Gastrocnemius medialis (tissue), 4 donors: ENCODE measurements at regions not wholly inside any gene's neighbourhood (a gene's known extent, or its start where the extent isn't known, plus 50 kb on each side); places are given as distances from the start of the nearest gene placed in this dataset.

Experiments used
- ATAC-seq, 2 donors: fragments of 150-250 bp; one replicate each; pipeline ENCODE4 v1.9.1; 2016
- DNase-seq, 2 donors: peaks; one replicate each; pipeline ENCODE4 v3.0.0-alpha.2; 2019
- H3K27ac ChIP-seq, 4 donors: fragments of 200-600 bp; sonication (generic); 1 replicate in 1 of 4; 2 replicates in 3 of 4; pipeline ENCODE4 v1.5.1; 2016 to 2018; ENCODE audit warnings: mild to moderate bottlenecking in 2 of 4, moderate library complexity in 1 of 4
- H3K27me3 ChIP-seq, 3 donors: fragments of 200-600 bp; sonication (generic) in 2 of 3; 1 replicate in 1 of 3; 2 replicates in 2 of 3; pipeline versions ENCODE4 v1.5.1 to v1.6.0; 2016 to 2019; ENCODE audit warnings: mild to moderate bottlenecking in 1 of 3, moderate library complexity in 1 of 3
- H3K36me3 ChIP-seq, 2 donors: fragments of 200-600 bp; sonication (generic) in 1 of 2; one replicate each; pipeline ENCODE4 v1.5.1; 2017 to 2018
- H3K4me1 ChIP-seq, 2 donors: fragments of 200-600 bp; sonication (generic) in 1 of 2; one replicate each; pipeline ENCODE4 v1.5.1; 2016 to 2017; ENCODE audit warnings: mild to moderate bottlenecking in 2 of 2
- H3K4me3 ChIP-seq, 4 donors: fragments of 200-600 bp; sonication (generic) in 3 of 4; 1 replicate in 1 of 4; 2 replicates in 3 of 4; pipeline ENCODE4 v1.5.1; 2016 to 2019; ENCODE audit warnings: mild to moderate bottlenecking in 2 of 4
- H3K9me3 ChIP-seq, 3 donors: fragments of 200-600 bp; sonication (generic) in 2 of 3; 1 replicate in 1 of 3; 2 replicates in 2 of 3; pipeline ENCODE4 v1.5.1; 2016 to 2019
- POLR2A ChIP-seq, 2 donors: fragments of 450-650 bp; IDR thresholded peaks; one replicate each; pipeline ENCODE4 v1.6.1; 2017; ENCODE audit warnings: antibody characterized with exemption in 2 of 2, mild to moderate bottlenecking in 2 of 2, moderate library complexity in 2 of 2
- in situ Hi-C, 4 donors: fragments of 200-750 bp; cut with MboI; loops; one replicate each; pipeline versions ENCODE4 v1.15.0 to v1.8.0; 2017; ENCODE audit warnings: low sequenced_read_pairs in 4 of 4
- intact Hi-C: fragments of 100-400 bp; cut with DNase I; formaldehyde crosslinking; loops from one replicate; pipeline ENCODE4 v1.15.1; 2023; ENCODE audit warnings: low total_unique reads
- TF ChIP-seq, protein P1 (sequence below), 5 experiments: fragments of 450-650 bp in 3 of 5; fragments of 200-600 bp in 2 of 5; sonication (generic) in 2 of 5; IDR thresholded peaks in 4 of 5; conservative IDR thresholded peaks in 1 of 5; 1 replicate in 4 of 5; 2 replicates in 1 of 5; pipeline ENCODE4 v1.5.1; 2016 to 2019; ENCODE audit warnings: antibody characterized with exemption in 5 of 5, mild to moderate bottlenecking in 3 of 5, moderate library complexity in 3 of 5

DNA sequence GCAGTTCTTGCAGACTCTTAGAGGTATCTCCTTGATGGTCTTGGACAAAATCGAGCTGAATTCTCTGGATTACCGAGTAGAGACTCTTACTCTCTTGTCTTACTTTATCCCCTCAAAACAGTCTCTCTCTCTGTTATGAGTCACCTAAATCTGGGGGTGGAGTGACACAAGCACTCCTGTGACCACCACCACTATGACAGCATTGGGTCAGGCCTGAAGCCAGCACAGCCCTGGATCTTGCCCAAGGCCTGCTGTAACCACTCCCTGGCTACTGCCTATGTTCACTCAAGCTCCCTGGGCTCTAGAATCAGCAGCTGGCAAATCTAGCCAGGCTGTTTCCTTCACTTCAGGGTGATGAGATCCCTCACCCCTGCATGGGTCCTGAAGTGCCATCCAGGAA, 662.5 kb downstream of the LUZP2 start:
- H3K27me3 ChIP-seq: no peaks in the 10 kb centered on the region
- ATAC-seq: no peak
- no peaks in the 10 kb centered on the region for H3K9me3 ChIP-seq
- intact Hi-C loops (no loop called here), in situ Hi-C loops (no loop called here)
- no peaks in the 10 kb centered on the region for H3K4me1 ChIP-seq
- no peak overlapping the region for H3K27ac ChIP-seq
- TF ChIP-seq, protein P1, sequence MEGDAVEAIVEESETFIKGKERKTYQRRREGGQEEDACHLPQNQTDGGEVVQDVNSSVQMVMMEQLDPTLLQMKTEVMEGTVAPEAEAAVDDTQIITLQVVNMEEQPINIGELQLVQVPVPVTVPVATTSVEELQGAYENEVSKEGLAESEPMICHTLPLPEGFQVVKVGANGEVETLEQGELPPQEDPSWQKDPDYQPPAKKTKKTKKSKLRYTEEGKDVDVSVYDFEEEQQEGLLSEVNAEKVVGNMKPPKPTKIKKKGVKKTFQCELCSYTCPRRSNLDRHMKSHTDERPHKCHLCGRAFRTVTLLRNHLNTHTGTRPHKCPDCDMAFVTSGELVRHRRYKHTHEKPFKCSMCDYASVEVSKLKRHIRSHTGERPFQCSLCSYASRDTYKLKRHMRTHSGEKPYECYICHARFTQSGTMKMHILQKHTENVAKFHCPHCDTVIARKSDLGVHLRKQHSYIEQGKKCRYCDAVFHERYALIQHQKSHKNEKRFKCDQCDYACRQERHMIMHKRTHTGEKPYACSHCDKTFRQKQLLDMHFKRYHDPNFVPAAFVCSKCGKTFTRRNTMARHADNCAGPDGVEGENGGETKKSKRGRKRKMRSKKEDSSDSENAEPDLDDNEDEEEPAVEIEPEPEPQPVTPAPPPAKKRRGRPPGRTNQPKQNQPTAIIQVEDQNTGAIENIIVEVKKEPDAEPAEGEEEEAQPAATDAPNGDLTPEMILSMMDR (IDR thresholded peaks at IDR 0.05 in 4 of 5, conservative IDR thresholded peaks at IDR 0.05 in 1 of 5): no peak
- no peak for TF ChIP-seq POLR2A (IDR thresholded peaks at IDR 0.05)
- H3K36me3 ChIP-seq: no peaks in the 10 kb centered on the region
- DNase-seq: no peak
- H3K4me3 ChIP-seq: no peak overlapping the region

DNA sequence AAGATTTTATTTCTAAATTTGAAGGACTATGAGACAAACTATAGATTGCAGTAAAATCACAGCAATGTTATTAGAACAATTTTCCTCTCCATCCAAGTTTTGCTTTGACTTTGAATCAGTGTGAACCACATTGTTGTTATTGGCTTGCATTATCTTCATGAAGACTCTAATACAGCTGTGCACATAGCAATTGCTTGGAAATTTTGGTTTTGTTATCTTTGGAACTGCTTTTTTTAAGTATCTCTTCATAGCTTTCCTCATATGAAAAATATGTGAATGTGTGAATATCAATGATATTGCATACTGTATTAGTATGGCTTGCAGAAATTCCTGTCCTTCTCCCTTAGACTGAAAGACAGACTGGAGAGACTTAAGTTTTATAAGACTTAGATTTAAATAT, 666.6 kb downstream of the LUZP2 start:
- intact Hi-C loops: no loop called here
- DNase-seq: no peak
- Histone ChIP-seq H3K27ac (no peak overlapping the region), H3K4me3 (no peak overlapping the region), H3K36me3 (no peaks in the 10 kb centered on the region), H3K4me1 (no peaks in the 10 kb centered on the region), H3K27me3 (no peaks in the 10 kb centered on the region), H3K9me3 (no peaks in the 10 kb centered on the region)
- TF ChIP-seq, protein P1 (IDR thresholded peaks at IDR 0.05 in 4 of 5, conservative IDR thresholded peaks at IDR 0.05 in 1 of 5): no peak
- no peak for TF ChIP-seq POLR2A (IDR thresholded peaks at IDR 0.05)
- ATAC-seq: no peak
- in situ Hi-C loops: no loop called here

DNA sequence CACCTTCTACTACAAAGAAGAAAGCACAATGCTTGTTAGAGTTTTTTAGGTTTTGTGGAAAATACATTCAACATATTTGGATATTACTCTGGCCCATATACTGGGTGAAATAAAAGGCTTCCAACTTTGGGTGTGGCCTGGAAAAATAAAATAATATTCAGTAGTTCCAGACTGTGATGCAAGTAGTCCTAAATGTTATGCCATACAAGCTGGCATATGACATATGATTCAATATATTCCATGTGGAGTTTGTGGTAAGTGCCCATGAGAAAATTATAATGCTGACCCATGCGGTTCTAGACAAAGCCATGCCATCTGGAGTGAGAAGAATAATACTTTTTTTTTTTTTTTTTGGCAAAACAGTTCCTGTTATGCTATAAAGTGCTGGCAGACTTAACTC, 683.3 kb downstream of the LUZP2 start:
- H3K9me3 ChIP-seq: no peaks in the 10 kb centered on the region
- no peaks in the 10 kb centered on the region for H3K4me1 ChIP-seq
- no peak for DNase-seq
- TF ChIP-seq POLR2A (IDR thresholded peaks at IDR 0.05): no peak
- TF ChIP-seq, protein P1 (IDR thresholded peaks at IDR 0.05 in 4 of 5, conservative IDR thresholded peaks at IDR 0.05 in 1 of 5): no peak
- no peak overlapping the region for H3K27ac ChIP-seq
- no peak overlapping the region for H3K4me3 ChIP-seq
- intact Hi-C loops: no loop called here
- no peaks in the 10 kb centered on the region for H3K36me3 ChIP-seq
- no peak for ATAC-seq
- H3K27me3 ChIP-seq: no peaks in the 10 kb centered on the region
- in situ Hi-C loops: no loop called here

DNA sequence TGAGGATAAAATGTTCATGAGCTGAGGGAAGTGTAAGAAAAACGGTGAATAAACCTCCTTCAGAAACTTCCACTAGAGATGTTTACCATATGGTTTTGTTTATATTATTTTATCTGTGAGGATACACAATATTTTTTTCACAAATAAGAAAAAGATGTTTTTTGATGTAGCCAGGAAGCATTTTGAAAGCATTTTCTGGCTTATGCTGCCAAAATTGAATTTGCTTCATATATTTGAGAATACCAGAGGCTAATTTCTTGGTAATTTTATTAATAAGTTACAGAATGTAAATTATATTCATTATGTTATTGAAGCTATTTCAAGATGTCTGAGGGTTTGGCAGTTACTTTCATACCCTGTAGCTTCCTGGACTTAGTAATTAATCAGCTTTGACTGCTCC, 686.6 kb downstream of the LUZP2 start:
- ATAC-seq: no peak
- intact Hi-C loops (no loop called here), in situ Hi-C loops (no loop called here)
- DNase-seq: no peak
- Histone ChIP-seq H3K36me3 (no peaks in the 10 kb centered on the region), H3K9me3 (no peaks in the 10 kb centered on the region), H3K4me1 (no peaks in the 10 kb centered on the region), H3K27me3 (no peaks in the 10 kb centered on the region), H3K4me3 (no peak overlapping the region), H3K27ac (no peak overlapping the region)
- TF ChIP-seq, protein P1 (IDR thresholded peaks at IDR 0.05 in 4 of 5, conservative IDR thresholded peaks at IDR 0.05 in 1 of 5): no peak
- TF ChIP-seq POLR2A (IDR thresholded peaks at IDR 0.05): no peak

DNA sequence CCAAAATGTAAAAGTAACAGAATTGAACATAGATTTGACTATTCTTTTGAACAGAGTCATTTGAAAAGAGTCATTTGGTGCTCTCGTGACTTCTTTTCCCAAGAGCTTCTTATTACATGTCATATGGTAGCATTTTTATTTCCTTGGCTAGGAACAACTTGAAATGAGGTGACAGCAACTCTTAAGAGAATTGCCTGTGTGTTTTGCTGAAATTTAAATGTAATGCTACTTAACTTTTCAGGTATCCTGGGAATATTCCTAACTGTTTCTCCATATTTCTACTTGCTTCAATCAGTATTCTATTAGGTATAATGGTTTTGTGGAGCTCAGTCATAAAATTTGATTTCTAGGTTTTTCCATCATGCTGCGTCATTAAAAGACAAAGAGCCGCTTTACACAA, 700.7 kb downstream of the LUZP2 start:
- in situ Hi-C loops: no loop called here
- no peaks in the 10 kb centered on the region for H3K4me1 ChIP-seq
- H3K9me3 ChIP-seq: no peaks in the 10 kb centered on the region
- TF ChIP-seq POLR2A (IDR thresholded peaks at IDR 0.05): no peak
- TF ChIP-seq, protein P1 (IDR thresholded peaks at IDR 0.05 in 4 of 5, conservative IDR thresholded peaks at IDR 0.05 in 1 of 5): no peak
- DNase-seq (no peak), ATAC-seq (no peak)
- H3K4me3 ChIP-seq: no peak overlapping the region
- intact Hi-C loops: no loop called here
- no peaks in the 10 kb centered on the region for H3K27me3 ChIP-seq
- no peak overlapping the region for H3K27ac ChIP-seq
- H3K36me3 ChIP-seq: no peaks in the 10 kb centered on the region
